NT2/D1 (cell line): ENCODE measurements at regions not wholly inside any gene's neighbourhood (a gene's known extent, or its start where the extent isn't known, plus 50 kb on each side); places are given as distances from the start of the nearest gene placed in this dataset.

Source experiments
- SUZ12 ChIP-seq: IDR thresholded peaks from 2 replicates; pipeline ENCODE4 v1.6.1; 2011; ENCODE audit not compliant: insufficient read length, insufficient read depth; ENCODE audit errors: extremely low read depth
- ZNF274 ChIP-seq: IDR thresholded peaks from 2 replicates; pipeline ENCODE4 v1.6.1; 2011; ENCODE audit warnings: mild to moderate bottlenecking, low read depth, low read length

GRCh38 chr1:34518146-34518699 is 236.6 kb upstream of the GJB5 start:
- TF ChIP-seq ZNF274 (no peak), SUZ12 (no peak)
